BE2C (cell line): ENCODE measurements at regions not wholly inside any gene's neighbourhood (a gene's known extent, or its start where the extent isn't known, plus 50 kb on each side); places are given as distances from the start of the nearest gene placed in this dataset.

Experiments
- DNase-seq: peaks from one replicate; pipeline ENCODE4 v3.0.0-alpha.2; 2020
- H3K27me3 ChIP-seq: fragments of 250-450 bp; sonication (Bioruptor Pico); 2 replicates; pipeline ENCODE4 v1.5.1; 2020; ENCODE audit warnings: mild to moderate bottlenecking
- H3K36me3 ChIP-seq: fragments of 250-450 bp; sonication (Bioruptor Pico); 2 replicates; pipeline ENCODE4 v1.5.1; 2020; ENCODE audit warnings: mild to moderate bottlenecking
- H3K4me1 ChIP-seq: fragments of 250-450 bp; sonication (Bioruptor Pico); 2 replicates; pipeline ENCODE4 v1.5.1; 2020
- H3K4me3 ChIP-seq: 2 replicates; pipeline ENCODE4 v1.5.1; 2011; ENCODE audit warnings: low read depth, low read length
- H3K9me3 ChIP-seq: fragments of 250-450 bp; sonication (Bioruptor Pico); 2 replicates; pipeline ENCODE4 v1.5.1; 2020
- TF ChIP-seq, protein P1 (sequence below): IDR thresholded peaks from 2 replicates; pipeline ENCODE4 v1.5.1; 2012; ENCODE audit warnings: mild to moderate bottlenecking, low read depth, low read length

DNA sequence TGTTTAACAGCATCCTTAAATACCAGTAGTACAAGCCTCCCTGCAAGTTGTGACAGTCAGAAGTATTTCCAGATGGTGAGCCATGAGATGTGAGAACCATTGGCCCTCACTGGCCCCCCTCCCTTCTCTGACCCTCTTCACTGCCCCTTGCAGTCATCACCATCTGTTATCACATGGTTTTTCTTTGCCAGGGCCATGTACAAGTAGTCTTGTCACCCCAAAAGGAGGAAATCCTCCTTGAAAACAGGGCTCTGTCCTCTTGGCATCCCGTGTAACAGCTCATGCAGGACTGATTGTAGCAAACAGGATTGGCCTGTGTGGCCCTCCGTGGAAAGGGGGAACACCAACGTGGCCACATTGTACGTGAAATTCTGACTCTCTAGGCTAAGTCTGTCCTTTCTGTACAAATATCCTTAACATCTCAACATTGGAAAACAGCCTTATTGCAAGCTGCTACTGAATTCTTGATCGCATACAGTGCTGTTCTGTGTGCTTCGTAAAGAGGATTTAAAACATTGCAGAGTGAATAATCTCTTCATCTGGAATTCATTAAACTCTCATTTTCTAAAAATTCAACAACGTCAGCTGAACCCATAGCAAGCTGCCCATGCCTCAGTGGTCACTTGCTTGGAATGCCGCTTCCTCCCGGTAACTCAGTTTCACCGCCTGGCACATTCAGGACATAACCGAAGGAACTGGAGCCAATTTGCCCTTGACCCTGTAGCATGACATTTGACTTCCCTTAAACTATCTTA, 171.7 kb downstream of the ATPSCKMT start:
- Histone ChIP-seq H3K36me3 (no peaks in the 10 kb centered on the region), H3K4me3 (no peak overlapping the region), H3K9me3 (no peaks in the 10 kb centered on the region), H3K4me1 (no peaks in the 10 kb centered on the region), H3K27me3 (no peaks in the 10 kb centered on the region)
- DNase-seq, result no peak
- TF ChIP-seq, protein P1, sequence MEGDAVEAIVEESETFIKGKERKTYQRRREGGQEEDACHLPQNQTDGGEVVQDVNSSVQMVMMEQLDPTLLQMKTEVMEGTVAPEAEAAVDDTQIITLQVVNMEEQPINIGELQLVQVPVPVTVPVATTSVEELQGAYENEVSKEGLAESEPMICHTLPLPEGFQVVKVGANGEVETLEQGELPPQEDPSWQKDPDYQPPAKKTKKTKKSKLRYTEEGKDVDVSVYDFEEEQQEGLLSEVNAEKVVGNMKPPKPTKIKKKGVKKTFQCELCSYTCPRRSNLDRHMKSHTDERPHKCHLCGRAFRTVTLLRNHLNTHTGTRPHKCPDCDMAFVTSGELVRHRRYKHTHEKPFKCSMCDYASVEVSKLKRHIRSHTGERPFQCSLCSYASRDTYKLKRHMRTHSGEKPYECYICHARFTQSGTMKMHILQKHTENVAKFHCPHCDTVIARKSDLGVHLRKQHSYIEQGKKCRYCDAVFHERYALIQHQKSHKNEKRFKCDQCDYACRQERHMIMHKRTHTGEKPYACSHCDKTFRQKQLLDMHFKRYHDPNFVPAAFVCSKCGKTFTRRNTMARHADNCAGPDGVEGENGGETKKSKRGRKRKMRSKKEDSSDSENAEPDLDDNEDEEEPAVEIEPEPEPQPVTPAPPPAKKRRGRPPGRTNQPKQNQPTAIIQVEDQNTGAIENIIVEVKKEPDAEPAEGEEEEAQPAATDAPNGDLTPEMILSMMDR, result no peak

DNA sequence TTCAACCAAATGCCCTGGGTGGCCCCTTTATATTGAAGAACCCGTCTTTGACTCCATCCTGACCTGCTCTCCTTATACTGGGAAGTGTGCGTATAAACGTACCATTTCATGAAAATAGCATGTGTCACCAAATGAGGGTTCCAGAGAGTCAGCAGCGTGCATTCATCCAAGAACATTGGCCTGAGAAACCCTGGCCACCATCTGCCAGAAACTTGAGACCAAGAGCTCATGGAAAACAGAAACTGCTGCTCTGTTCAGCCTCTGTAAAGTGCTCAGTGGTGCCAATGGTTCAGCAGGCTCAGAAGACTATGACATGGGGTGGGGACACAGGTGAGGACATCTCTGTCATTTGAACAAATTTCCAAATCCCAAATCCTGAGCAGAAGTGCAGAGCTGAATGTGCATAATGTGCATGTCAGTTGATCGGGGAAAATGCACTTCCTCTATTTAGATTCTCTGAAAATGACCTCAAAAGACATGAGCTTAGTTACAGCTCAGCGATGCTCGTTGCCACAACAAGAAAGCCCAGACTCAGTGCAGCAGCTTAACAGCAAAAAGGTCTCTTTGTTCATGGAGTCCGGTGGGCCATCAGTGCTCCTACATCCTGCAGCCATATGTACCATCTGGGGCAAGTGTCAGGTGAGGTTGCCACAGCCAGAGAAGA, 176.1 kb downstream of the ATPSCKMT start:
- H3K4me1 ChIP-seq, result no peaks in the 10 kb centered on the region
- H3K36me3 ChIP-seq, result no peaks in the 10 kb centered on the region
- H3K27me3 ChIP-seq, result no peaks in the 10 kb centered on the region
- TF ChIP-seq, protein P1, result no peak
- no peak for DNase-seq
- no peaks in the 10 kb centered on the region for H3K9me3 ChIP-seq
- no peak overlapping the region for H3K4me3 ChIP-seq

DNA sequence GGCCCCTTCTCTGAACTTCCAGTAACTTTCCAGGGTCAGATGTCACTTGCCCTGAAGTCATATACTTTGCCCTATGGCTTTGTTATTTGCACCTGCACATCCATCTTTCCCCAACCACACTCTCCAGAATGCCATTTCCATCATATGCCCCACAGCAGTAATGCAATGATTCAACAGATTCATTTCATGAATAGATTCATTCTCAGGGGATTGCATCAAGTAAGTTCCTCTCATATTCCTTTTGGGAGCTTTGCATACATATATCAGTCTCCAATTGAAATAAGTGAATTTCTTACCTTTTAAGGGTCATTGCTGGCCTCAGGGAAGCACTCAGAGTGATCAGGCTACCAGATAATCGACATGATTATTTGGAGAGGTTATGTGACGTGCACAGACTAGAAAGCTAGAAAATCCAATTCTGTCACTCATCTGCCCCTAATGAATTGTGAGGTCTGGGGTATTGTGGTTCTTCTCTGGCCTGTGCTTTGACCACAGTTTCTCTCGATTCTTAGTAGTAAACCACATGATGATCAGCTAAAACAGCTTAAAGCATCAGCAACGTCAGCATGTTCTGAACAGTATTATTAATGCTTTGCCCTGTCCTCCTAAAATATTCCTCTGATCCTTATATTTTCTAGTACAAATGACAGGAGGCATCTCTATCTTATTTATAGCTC, 179.9 kb downstream of the ATPSCKMT start:
- Histone ChIP-seq H3K4me3 (no peak overlapping the region), H3K27me3 (no peaks in the 10 kb centered on the region), H3K9me3 (no peaks in the 10 kb centered on the region), H3K4me1 (no peaks in the 10 kb centered on the region), H3K36me3 (no peaks in the 10 kb centered on the region)
- TF ChIP-seq, protein P1, result no peak
- DNase-seq, result no peak

DNA sequence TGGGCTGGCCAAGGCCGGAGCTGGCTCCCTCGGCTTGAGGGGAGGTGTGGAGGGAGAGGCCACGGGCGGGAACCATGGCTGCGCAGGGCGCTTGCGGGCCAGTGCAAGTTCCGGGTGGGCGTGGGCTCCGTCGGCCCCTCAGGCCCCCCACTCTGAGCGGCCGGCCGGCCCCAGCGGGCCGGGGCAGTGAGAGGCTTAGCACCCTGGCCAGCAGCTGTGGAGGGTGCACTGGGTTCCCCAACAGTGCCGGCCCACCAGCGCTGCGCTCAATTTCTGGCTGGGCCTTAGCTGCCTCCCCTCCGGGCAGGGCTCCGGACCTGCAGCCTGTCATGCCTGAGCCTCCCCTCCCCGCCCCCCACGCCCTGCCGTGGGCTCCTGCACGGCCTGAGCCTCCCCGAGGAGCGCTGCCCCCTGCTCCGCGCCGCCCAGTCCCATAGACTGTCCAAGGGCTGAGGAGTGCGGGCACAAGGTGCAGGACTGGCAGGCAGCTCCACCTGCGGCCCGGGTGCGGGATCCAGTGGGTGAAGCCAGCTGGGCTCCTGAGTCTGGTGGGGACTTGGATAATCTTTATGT, 184.2 kb downstream of the ATPSCKMT start:
- no peaks in the 10 kb centered on the region for H3K36me3 ChIP-seq
- no peak for DNase-seq
- no peak overlapping the region for H3K4me3 ChIP-seq
- H3K9me3 ChIP-seq, result no peaks in the 10 kb centered on the region
- H3K4me1 ChIP-seq, result no peaks in the 10 kb centered on the region
- TF ChIP-seq, protein P1, result no peak
- no peaks in the 10 kb centered on the region for H3K27me3 ChIP-seq

DNA sequence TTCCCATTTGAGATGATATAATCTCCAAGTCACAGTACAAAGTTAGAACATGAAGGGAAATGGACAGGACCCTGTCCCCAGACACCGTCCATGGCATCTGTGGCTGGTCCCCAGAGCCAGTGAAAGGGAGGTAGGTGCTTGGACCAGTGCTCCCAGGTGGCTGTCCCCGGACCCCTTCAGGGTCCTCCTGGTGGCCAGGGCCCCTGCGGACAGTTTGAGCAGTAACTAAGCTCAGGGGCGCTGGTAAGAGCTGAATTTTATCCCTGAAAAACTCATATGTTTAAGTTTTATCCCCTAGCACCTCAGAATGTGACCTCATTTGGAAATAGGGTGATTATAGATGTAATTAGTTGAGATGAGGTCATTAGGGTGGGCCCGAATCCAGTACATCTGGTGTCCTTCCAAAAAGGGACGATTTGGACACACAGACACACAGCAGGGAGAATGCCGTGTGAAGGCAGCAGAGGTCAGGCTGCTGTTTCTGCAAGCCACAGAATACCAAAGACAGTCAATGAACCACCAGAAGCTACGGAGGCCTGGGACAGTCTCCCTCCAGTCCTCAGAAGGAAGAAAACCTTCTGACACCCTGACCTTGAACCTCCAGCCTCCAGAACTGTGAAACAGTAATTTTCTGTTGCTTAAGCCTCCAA, 185.0 kb downstream of the ATPSCKMT start:
- Histone ChIP-seq H3K4me3 (no peak overlapping the region), H3K36me3 (no peaks in the 10 kb centered on the region), H3K9me3 (no peaks in the 10 kb centered on the region), H3K27me3 (0 out of 2 replicates have a peak, but pooled peaks cover 2% of the 10 kb centered on the region), H3K4me1 (no peaks in the 10 kb centered on the region)
- no peak for DNase-seq
- TF ChIP-seq, protein P1, result no peak
